A673 (cell line): ENCODE measurements at regions not wholly inside any gene's neighbourhood (a gene's known extent, or its start where the extent isn't known, plus 50 kb on each side); places are given as distances from the start of the nearest gene placed in this dataset.

Experiments
- BruUV-seq: library from RNA; stranded (reverse); fragments of 400-500 nt; replicated peaks from 2 replicates; lab custom pipeline; 2021; lab: Mats Ljungman, UMichigan
- CTCF ChIA-PET: fragments of 300-600 bp; sonication (Branson Sonifier 250); formaldehyde crosslinking; loops from one replicate; lab custom pipeline; 2022; ENCODE audit warnings: antibody characterized with exemption; lab: Charles Lee
- POLR2A ChIA-PET: fragments of 300-600 bp; sonication (Branson Sonifier 250); formaldehyde crosslinking; loops from one replicate; lab custom pipeline; 2022; ENCODE audit warnings: antibody characterized with exemption; ENCODE audit not compliant: low non-redundant PET; lab: Charles Lee
- DNase-seq: peaks from one replicate; pipeline ENCODE4 v3.0.0-alpha.2; 2015; ENCODE audit warnings: low spot score
- H3K27ac ChIP-seq: fragments of 200-600 bp; sonication (generic); 2 replicates; pipeline ENCODE4 v1.5.1; 2016; ENCODE audit warnings: mixed run types, low read depth, mild to moderate bottlenecking, mixed read lengths, antibody characterized with exemption, low read length; ENCODE audit not compliant: poor library complexity, severe bottlenecking
- H3K27me3 ChIP-seq: fragments of 200-600 bp; sonication (generic); replicated peaks from 2 replicates; pipeline ENCODE4 v1.6.1; 2017; ENCODE audit warnings: mixed run types, low read depth, mild to moderate bottlenecking, mixed read lengths, antibody characterized with exemption, low read length; ENCODE audit not compliant: insufficient read depth, poor library complexity
- H3K36me3 ChIP-seq: fragments of 200-600 bp; sonication (generic); 2 replicates; pipeline ENCODE4 v1.6.1; 2016; ENCODE audit warnings: mixed run types, mild to moderate bottlenecking, mixed read lengths, antibody characterized with exemption, low read length; ENCODE audit not compliant: insufficient read depth, poor library complexity, severe bottlenecking
- H3K4me1 ChIP-seq: fragments of 200-600 bp; sonication (generic); 2 replicates; pipeline ENCODE4 v1.6.1; 2017; ENCODE audit warnings: mixed run types, mild to moderate bottlenecking, mixed read lengths, antibody characterized with exemption, low read length; ENCODE audit not compliant: insufficient read depth, poor library complexity, severe bottlenecking
- H3K4me3 ChIP-seq: fragments of 200-600 bp; sonication (generic); 2 replicates; pipeline ENCODE4 v1.5.1; 2016; ENCODE audit warnings: low read depth, mixed run types, mild to moderate bottlenecking, mixed read lengths, low read length; ENCODE audit not compliant: poor library complexity, severe bottlenecking
- H3K9me3 ChIP-seq: fragments of 200-600 bp; sonication (generic); 2 replicates; pipeline ENCODE4 v1.6.1; 2016; ENCODE audit warnings: mixed run types, low read depth, mild to moderate bottlenecking, mixed read lengths, antibody characterized with exemption, low read length; ENCODE audit not compliant: poor library complexity, severe bottlenecking
- EZH2 ChIP-seq: fragments of 200-600 bp; sonication (generic); IDR thresholded peaks from 2 replicates; pipeline ENCODE4 v1.6.1; 2017; ENCODE audit warnings: borderline replicate concordance, low read depth, mild to moderate bottlenecking, mixed read lengths, antibody characterized with exemption, low read length; ENCODE audit not compliant: poor library complexity, severe bottlenecking
- intact Hi-C: fragments of 100-400 bp; cut with micrococcal nuclease; formaldehyde crosslinking; loops from one replicate; pipeline ENCODE4 v1.10.0; 2022; ENCODE audit not compliant: unreplicated experiment
- TF ChIP-seq, protein P1 (sequence below): fragments of 300-800, 200-600 bp; sonication (generic); conservative IDR thresholded peaks from 2 replicates; pipeline ENCODE4 v1.5.1; 2017; ENCODE audit warnings: low read depth, mild to moderate bottlenecking, antibody characterized with exemption, low read length, moderate library complexity, mixed read lengths

DNA sequence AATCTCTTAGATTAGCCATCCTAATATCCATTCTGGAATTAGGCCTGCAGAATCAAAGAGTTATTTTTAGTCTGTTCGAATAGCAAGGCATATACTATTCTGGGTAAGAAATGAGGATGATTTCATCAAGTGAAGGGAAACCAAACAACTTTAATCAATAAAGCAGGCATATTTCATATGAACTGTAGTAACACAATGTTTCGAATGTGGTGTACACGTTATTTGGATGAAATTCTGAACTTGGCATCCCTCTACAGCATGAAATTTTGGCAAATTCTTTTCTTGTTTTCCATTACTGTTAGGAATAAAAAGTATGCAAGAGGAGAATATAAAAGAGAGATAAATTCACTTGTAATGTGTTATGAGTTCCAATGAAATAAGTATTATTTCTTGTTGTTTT lies 1233.3 kb upstream of the SEL1L start:
- ChIA-PET POLR2A (no interaction called here), CTCF (no interaction called here)
- Histone ChIP-seq H3K36me3 (no peaks in the 10 kb centered on the region), H3K4me3 (no peak overlapping the region), H3K27ac (no peak overlapping the region), H3K27me3 (no peaks in the 10 kb centered on the region), H3K4me1 (no peaks in the 10 kb centered on the region), H3K9me3 (no peaks in the 10 kb centered on the region)
- no TSS peak for BruUV-seq
- no peak for DNase-seq
- TF ChIP-seq EZH2: no peak
- TF ChIP-seq, protein P1, sequence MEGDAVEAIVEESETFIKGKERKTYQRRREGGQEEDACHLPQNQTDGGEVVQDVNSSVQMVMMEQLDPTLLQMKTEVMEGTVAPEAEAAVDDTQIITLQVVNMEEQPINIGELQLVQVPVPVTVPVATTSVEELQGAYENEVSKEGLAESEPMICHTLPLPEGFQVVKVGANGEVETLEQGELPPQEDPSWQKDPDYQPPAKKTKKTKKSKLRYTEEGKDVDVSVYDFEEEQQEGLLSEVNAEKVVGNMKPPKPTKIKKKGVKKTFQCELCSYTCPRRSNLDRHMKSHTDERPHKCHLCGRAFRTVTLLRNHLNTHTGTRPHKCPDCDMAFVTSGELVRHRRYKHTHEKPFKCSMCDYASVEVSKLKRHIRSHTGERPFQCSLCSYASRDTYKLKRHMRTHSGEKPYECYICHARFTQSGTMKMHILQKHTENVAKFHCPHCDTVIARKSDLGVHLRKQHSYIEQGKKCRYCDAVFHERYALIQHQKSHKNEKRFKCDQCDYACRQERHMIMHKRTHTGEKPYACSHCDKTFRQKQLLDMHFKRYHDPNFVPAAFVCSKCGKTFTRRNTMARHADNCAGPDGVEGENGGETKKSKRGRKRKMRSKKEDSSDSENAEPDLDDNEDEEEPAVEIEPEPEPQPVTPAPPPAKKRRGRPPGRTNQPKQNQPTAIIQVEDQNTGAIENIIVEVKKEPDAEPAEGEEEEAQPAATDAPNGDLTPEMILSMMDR: no peak
- intact Hi-C loops: no loop called here

DNA sequence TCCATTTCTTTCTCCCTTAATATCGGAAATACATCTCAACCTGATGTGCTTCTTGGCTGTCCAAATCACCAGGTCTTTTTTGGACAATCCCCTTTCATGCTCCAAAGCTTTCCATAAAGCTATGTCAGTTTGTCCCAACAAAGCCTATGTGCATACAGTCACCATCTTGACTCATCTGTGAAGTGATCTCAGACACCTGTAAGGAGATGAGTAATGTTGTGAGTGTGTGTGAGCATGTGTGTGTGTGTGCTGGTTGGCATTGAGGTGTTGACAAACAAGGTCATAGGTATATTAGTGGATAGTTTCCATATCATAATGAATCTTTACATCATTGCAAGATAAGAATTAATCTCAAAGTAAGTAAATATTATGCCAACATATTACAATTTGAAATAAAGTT lies 1243.3 kb upstream of the SEL1L start:
- no peak overlapping the region for H3K27ac ChIP-seq
- no peaks in the 10 kb centered on the region for H3K9me3 ChIP-seq
- no peaks in the 10 kb centered on the region for H3K27me3 ChIP-seq
- H3K36me3 ChIP-seq: no peaks in the 10 kb centered on the region
- no peak for DNase-seq
- CTCF ChIA-PET: no interaction called here
- no peak overlapping the region for H3K4me3 ChIP-seq
- BruUV-seq: no TSS peak
- no peaks in the 10 kb centered on the region for H3K4me1 ChIP-seq
- TF ChIP-seq EZH2: no peak
- TF ChIP-seq, protein P1: no peak
- POLR2A ChIA-PET: no interaction called here
- intact Hi-C loops: no loop called here

DNA sequence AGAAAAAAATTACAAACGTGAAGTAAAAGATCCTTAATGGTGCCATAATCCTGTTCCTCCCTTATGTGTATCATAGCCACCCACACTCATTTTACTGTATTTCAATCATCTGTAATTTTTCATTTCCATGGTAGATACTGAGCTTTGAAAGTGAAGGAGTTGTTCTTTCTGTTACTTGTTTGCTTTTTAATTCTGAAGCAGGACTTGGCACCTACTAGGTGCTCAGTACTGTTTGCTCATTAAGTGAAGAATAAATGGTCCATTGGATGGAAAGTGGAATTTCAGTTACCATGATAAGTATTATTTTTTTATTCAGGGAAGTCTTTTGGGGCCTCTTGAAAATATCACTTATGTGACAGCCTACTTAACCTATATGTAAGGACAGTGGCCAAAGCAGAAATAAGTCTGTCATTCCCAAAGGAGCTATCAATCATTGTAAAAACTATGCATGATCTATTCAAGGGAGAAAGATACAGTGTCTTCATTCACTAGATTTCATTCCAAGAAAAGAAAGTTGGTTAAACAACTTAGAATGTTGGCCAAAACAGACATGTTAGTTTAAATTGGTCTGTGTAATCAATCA lies 1244.4 kb upstream of the SEL1L start:
- H3K9me3 ChIP-seq: no peaks in the 10 kb centered on the region
- CTCF ChIA-PET: no interaction called here
- intact Hi-C loops: no loop called here
- H3K4me1 ChIP-seq: no peaks in the 10 kb centered on the region
- no peaks in the 10 kb centered on the region for H3K27me3 ChIP-seq
- no TSS peak for BruUV-seq
- POLR2A ChIA-PET: no interaction called here
- no peak overlapping the region for H3K4me3 ChIP-seq
- no peak for DNase-seq
- no peaks in the 10 kb centered on the region for H3K36me3 ChIP-seq
- TF ChIP-seq EZH2: no peak
- TF ChIP-seq, protein P1: no peak
- no peak overlapping the region for H3K27ac ChIP-seq
